Activated naive CD4-positive, alpha-beta T cell treated with anti-CD3 and anti-CD28 coated beads for 36 hours (primary cell): ENCODE measurements at regions not wholly inside any gene's neighbourhood (a gene's known extent, or its start where the extent isn't known, plus 50 kb on each side); places are given as distances from the start of the nearest gene placed in this dataset.

Source experiments
- CTCF ChIA-PET: fragments of 350-600 bp; sonication (Branson Sonifier 250); formaldehyde crosslinking; loops from one replicate; lab custom pipeline; 2021; ENCODE audit warnings: antibody characterized with exemption; lab: Charles Lee
- DNase-seq: peaks from one replicate; pipeline ENCODE4 v3.0.0-alpha.2; 2020
- H3K27ac Mint-ChIP-seq: one replicate; pipeline ENCODE4 v1.8.0; 2021; ENCODE audit warnings: mild to moderate bottlenecking, mixed read lengths
- H3K27me3 Mint-ChIP-seq: one replicate; pipeline ENCODE4 v1.8.0; 2021; ENCODE audit warnings: low read depth, mixed read lengths
- H3K36me3 Mint-ChIP-seq: one replicate; pipeline ENCODE4 v1.8.0; 2021; ENCODE audit warnings: low read depth, mixed read lengths
- H3K4me1 Mint-ChIP-seq: one replicate; pipeline ENCODE4 v1.8.0; 2021; ENCODE audit warnings: low read depth, mixed read lengths
- H3K4me3 Mint-ChIP-seq: one replicate; pipeline ENCODE4 v1.8.0; 2021; ENCODE audit warnings: mild to moderate bottlenecking, moderate library complexity, mixed read lengths
- H3K9me3 Mint-ChIP-seq: one replicate; pipeline ENCODE4 v1.8.0; 2021; ENCODE audit warnings: mixed read lengths
- intact Hi-C: fragments of 100-400 bp; cut with micrococcal nuclease; formaldehyde crosslinking; loops from one replicate; pipeline ENCODE4 v1.15.1; 2023

GRCh38 chr12:119283310-119283709 is 51.2 kb upstream of the CCDC60 start:
- CTCF ChIA-PET = no interaction called here
- Mint-ChIP-seq H3K4me3 (no peak overlapping the region), H3K4me1 (no peaks in the 10 kb centered on the region), H3K36me3 (no peaks in the 10 kb centered on the region), H3K27me3 (peaks cover 2% of the 10 kb centered on the region), H3K9me3 (no peaks in the 10 kb centered on the region), H3K27ac (no peak overlapping the region)
- no peak for DNase-seq
- intact Hi-C loops = no loop called here
